GM19324 (cell line): ENCODE measurements at regions not wholly inside any gene's neighbourhood (a gene's known extent, or its start where the extent isn't known, plus 50 kb on each side); places are given as distances from the start of the nearest gene placed in this dataset.

Experiments
- ATAC-seq: cut with Tn5 transposase; IDR thresholded peaks from one replicate; pipeline ENCODE4 v1.9.1; 2021; ENCODE audit warnings: mild to moderate bottlenecking, moderate library complexity; ENCODE audit not compliant: unreplicated experiment, low FRiP score

- ATAC-seq: no peak
These were observed 102.8 kb downstream of the FOXL1 start for GRCh38 chr16:86681031-86681756.

- ATAC-seq: no peak
These were observed 103.4 kb downstream of the FOXL1 start for GRCh38 chr16:86681757-86682106.

GRCh38 chr16:86682219-86682904 lies 104.0 kb downstream of the FOXL1 start:
- ATAC-seq: no peak

DNA sequence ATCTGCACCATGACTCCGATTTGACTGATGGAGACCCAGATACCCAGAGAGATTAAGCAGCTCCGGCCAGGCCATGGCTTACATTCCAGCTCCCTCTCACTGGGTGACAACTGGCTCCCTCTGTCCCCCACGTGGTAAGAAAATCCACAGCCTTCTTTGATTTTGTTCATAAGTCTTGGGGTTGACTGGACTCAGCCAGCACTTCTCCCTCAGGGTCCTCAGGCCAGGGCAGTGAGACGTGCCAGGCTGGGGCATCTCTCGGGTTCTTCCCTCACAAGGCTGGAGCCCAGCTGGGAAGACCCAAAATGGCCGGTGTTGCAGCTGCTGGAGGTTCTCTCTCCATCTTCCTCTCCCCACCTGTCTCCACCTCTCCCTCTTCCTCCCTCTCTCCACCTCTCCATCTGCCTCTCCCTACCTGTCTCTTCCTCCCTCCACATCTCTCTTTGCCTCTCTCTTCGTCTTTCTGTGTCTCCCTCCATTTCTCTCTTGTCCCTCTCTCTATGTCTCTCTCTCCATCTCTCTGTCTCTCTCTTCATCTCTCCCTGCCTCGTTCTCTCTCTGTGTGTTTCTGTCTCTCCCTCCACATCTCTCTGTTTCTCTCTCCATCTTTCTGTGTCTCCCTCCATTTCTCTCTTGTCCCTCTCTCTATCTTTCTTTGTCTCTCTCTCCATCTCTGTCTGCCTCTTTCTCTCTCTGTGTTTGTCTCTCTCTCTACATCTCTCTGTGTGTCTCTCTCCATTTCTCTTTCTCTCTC lies 105.3 kb downstream of the FOXL1 start:
- no peak for ATAC-seq

DNA sequence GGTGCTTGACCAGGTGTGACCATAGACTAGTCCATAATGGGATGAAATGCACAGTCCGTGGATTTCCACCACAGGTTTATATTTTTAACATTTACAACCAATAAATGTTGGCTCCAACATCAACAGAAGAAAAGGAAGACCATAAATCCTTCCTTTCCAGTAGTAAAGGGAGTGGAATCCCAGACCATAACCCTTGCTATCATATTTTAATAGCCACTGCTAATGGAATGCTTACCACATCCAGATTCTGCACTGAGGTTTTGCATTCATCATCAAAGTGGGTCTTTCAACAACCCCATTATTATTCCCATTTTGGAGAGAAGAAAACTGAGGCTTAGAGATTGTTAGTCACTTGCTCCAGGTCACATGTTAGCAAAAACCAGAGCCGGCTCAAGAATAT lies 106.7 kb downstream of the FOXL1 start:
- ATAC-seq: no peak

DNA sequence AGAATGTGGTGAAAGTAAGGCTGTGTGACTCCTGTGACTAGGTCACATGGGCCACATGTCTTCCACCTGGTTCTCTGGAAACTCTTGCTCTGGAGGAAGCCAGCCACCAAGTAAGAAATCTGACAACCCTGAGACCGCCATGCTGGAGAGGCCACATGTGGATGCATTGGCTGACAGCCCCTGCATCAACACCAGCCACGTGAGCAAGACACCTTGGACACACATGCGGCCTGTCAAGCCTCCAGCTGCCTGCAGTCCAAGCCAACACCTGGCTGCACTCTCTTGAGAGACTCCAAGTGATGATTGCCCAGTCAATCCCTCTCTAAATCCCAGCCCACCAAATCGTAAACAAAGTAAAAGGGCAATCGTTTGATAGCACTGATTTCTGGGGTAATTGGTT lies 112.6 kb downstream of the FOXL1 start:
- no peak for ATAC-seq

- no peak for ATAC-seq
These were observed 114.1 kb downstream of the FOXL1 start for GRCh38 chr16:86692426-86692825.

DNA sequence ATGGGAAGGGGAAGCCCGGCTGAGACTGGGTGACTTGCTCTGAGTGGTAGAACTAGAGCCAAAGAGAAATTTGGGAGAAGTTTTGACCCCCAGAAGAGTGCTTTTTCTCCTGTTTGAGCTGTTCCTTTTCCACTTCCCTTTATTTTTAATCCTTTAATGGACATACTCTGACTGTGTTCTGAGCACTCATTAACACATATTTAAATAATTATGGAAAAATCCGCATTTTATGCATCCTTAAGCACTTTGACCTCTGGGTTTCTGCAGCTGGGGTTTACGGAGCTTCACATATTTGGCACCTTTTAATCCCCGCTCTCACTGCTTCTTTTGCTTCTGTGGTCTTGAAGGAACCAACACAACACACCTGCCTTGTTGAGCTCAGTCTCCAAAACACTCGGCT lies 114.7 kb downstream of the FOXL1 start:
- ATAC-seq: no peak

DNA sequence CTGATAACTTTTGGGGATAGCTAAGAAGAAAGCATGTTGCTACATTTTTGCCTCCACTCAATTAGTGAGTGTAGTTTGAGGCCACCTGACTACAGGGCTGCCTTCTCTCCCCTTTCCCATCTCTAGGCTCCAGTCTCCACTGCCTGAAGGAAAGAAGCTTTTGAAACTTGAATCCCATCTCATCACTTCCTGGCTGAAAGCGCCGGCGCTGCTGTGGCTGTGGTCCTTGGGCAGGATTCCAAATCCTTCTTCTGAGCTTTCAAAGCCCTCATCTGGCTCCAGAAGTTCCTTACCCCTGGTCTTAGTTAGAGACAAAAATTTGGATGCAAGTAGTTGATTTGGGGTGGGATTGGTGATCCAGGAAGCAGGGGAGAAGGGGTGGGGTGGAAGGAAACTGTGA lies 119.4 kb downstream of the FOXL1 start:
- no peak for ATAC-seq

DNA sequence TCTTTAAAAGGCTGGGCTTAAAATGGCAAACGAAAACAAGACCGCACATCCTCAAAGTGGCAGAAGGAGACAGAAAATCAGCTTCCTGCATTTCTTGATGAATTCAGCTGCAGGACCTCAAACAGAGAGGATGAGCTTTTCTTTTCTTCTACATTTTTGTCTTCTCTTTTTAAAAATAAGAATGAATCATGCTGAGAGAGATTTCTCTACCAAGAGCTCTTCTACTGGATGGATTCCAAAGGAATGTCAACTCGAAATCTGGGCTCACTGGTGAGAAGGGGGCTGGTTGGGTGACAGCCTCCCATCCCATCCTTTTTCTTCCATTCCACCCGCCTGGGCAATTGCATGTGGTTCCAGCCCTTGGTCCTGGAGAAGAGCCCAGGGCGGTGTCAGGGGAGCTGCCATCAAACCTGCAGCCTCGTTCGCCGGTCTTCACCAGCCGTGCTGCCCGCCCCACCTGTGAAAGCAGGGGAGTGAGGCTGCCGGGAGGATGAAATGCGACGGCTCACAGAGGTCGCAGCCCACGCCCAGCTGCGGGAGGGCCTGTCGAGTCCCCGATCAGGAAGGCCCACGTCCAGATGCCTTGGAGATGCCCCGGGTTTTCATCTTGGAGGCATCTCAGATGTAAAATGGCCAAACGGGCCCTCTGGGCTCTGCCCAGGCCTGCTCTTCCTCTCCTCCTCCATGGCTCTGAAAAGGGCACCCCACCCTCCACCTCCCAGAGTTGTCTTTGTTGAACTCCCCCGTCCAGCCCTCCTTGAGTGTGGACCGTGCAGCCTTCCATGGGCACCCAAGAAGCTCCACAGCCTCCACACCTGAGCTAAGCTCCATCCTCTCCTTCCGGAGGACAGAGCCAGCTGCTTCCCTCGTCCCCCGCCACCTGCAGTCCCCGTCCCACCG lies 121.9 kb downstream of the FOXL1 start:
- ATAC-seq: no peak

DNA sequence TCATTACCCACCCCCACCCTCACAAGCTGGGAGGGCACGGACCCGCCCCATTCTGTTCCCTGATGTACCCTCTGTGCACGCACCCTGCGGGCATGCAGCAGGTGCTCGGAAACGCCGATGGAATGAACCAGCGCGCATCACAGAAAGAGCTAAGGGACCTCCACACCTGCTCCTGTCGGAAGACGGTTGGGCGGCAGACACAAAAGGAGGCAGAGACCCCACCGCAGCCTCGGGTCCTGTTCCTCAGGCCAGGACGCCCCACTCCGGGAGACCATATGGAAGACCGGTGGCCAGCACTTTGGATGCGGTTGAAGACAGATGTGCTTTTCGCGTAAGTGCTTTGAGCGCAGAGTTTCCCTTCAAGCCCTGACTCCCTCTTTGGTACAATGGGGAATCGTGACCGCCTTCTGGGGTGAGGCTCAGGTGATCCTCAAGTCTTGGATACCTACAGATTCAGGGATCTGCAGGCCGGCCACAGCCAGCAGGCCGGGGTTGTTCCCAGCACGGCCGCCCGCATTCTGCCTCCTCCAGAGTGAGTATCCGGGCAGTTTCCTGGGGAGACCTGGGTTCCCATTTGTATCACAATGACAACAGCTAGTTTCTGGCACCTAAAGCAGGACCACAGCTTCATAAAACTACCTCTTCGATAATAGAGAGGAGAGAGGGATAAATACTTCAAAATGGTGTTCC lies 123.1 kb downstream of the FOXL1 start:
- ATAC-seq: no peak

DNA sequence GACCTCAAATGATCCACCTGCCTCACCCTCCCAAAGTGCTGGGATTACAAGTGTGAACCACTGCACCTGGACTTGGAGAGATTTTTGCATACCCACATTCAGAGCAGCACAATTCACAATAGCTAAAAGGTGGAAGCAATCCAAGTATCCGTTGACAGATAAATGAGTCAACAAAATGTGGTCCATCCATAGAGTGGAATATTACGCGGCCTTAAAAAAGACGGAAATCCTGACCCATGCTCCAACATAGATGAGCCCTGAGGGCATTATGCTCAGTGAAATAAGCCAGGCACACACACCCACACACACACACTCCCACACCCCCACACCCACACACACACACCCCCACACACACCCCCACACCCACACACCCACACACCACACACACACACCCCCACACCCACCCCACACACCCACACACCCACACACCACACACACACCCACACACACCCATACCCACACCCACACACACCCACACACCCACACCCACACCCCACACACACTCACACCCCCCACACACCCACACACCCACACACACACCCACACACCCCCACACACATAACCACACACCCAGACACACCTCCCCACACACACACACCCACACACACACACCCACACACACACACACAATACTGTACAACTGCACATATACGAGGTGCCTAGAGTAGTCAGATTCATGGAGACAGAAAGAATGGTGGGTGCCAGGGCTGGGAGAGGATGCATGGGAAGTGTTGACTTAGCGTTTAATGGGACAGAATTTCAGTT lies 124.7 kb downstream of the FOXL1 start:
- ATAC-seq: no peak

DNA sequence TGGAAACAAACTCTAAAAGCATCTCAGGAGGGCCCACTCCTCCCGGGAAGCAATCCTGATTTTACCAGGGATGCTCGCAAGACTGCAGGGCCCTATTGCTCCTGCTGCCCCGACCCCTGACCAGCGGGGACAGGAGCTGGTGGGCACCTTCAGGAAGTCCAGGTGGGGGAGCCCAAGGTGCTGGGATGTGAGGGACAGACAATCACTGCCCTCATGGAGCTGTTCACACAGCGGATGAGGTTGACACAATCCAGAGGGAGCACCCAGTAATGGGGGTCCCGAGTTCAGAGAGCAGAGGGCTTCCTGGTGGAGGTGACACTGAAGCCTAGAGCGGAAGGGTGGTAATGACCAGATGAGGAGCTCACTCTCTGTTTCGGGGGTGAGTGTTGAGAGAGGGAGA lies 126.2 kb downstream of the FOXL1 start:
- ATAC-seq: no peak

DNA sequence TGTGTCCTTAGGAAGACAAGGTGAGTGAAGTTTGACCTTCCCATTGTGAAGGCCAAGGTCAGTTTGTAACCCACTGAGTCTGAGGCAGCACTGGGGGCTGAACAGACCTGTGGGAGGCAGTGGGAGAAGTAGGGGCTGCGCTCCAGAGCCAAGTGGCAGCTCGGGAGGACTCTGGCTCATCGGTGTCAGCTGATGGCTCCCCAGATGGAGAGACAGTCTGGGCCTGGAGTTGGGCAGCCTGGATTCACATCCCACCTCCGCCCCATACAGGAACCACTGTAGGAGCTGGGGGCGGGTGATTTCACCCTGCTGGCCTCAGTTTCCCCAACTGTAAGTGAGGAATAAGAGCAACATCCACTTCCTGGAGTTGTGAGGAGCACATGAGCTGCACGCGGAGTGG lies 128.4 kb downstream of the FOXL1 start:
- no peak for ATAC-seq

- ATAC-seq: no peak
These were observed 128.8 kb downstream of the FOXL1 start for GRCh38 chr16:86707171-86707570.

- no peak for ATAC-seq
These were observed 129.2 kb downstream of the FOXL1 start for GRCh38 chr16:86707581-86707980.

GRCh38 chr16:86708431-86708830 lies 130.1 kb downstream of the FOXL1 start:
- no peak for ATAC-seq

DNA sequence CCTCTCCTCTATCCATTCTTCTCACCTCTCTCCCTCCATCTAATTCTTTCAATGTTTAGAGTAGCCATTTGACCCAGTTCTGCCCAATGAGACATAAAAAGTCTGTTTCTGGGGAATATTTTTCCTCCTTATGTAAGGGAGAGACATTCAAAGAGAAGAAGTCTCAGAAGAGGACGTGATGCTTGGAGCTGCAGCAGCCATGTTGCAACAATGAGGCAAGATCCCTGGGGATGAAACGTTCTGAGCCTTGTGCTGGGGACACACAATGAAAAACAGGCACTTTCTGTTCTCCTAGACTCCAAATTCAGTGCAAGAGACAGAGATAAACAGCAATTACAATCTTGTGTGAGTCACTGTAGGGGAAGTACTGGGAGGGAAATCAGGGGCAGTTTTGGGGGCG lies 130.8 kb downstream of the FOXL1 start:
- no peak for ATAC-seq

- ATAC-seq: no peak
These were observed 131.7 kb downstream of the FOXL1 start for GRCh38 chr16:86709902-86710601.
